ENCODE measurements at regions not wholly inside any gene's neighbourhood (a gene's known extent, or its start where the extent isn't known, plus 50 kb on each side); places are given as distances from the start of the nearest gene placed in this dataset.
A peak's percentile ranks its signal among the peaks of the same experiment; 100 is the strongest.

DNA sequence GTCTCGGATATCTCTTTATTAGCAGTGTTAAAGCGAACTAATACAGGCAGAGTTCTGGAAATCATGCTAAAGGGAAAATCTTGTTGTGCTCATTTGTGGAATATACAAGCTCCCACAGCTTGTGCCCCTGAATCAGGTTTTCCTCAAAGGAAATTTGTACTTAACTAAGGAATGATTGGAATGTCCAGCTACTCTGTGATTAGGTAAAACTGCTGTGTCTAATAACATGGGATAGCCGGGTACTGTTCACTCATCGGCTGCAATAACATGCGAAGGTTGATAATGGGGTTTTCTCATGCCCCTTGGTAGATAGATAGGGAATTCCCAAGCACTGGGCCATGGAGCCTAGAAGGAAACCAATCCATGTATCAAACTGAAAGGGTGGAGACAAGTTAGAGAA lies 306.7 kb downstream of the NR2F1-AS1 start:
- DNase-seq: no peak

DNA sequence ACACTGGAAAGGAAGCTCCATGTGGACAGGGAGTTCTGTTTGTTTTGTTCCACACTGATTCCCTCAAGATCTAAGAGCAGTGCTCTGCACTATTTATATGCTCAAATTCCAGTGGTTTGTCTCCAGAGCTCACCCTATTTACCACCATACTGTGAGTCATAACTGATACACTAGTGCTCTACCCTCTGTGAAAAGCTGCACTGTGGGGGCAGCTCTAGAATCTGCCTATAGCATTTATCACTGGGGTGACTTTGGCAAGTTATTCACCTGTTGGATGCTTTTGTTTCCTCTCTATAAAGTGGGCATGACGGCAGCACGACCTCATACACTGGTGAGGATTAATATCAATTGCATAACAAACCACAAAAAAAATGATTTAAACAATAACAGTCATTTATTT lies 307.8 kb downstream of the NR2F1-AS1 start:
- no peak for DNase-seq

- DNase-seq: no peak
Measured at GRCh38 chr5:93272108-93272507, 308.9 kb downstream of the NR2F1-AS1 start.

DNA sequence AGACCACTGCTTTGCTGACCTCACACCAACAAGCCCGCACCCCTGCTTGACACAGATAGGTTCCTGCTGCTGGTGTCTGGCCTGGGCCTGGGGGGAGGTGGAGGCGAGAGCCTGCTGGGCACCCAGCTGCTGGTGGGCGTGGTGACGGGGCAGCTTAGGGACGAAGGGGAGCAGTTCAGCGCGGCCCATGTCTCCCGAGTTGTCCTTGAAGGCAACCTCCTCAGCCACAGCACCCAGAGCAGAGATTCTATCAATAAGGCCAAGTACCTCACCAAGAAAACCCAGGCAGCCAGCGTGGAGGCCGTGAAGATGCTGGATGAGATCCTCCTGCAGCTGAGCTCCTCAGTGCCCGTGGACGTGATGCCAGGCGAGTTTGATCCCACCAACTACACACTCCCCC lies 313.3 kb downstream of the NR2F1-AS1 start:
- DNase-seq: no peak

- no peak for DNase-seq
Measured at GRCh38 chr5:93267276-93267675, 313.7 kb downstream of the NR2F1-AS1 start.

GRCh38 chr5:93257616-93258015 lies 323.4 kb downstream of the NR2F1-AS1 start:
- DNase-seq: no peak

- DNase-seq: no peak
Measured at GRCh38 chr5:93255796-93256195, 325.2 kb downstream of the NR2F1-AS1 start.

DNA sequence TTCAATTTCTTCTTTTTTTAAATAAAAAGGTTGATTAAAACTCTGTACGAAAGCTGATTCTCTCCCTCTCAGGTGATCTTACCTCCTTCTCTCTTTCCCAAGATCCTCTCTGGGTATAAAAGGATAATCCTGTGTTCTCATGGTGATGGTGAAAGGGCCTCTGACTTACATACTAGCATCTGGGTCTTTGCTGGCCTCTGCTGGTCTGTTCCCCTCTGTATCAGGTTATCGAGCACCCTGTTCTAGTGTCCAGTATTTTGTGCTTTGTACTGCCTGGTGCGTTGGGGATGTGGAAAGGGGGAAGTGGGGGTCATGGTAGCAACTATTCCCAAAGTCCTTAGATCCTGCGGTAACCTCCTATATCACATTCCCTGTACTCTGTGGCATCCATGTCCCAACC lies 328.9 kb downstream of the NR2F1-AS1 start:
- no peak for DNase-seq

DNA sequence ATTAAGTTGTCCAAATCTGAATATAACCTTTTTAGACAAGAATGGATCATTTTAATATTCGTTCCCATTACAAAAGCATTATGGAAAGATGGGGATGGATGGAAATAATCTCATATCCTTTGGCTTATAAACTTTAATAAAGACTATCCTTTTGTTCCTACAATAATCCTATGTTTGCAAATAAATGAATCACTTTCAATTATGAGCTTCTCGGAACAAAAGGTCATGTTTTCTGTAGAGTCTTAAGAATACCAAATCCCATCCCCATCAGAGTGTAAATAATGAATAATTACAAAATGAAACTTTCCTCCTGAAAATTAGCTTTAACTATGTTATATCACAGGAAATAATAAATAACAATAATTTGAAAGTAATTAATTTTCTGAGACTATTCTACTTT lies 329.7 kb downstream of the NR2F1-AS1 start:
- DNase-seq: no peak

GRCh38 chr5:93250424-93250823 lies 330.6 kb downstream of the NR2F1-AS1 start:
- DNase-seq: no peak

GRCh38 chr5:93249651-93250289 lies 331.2 kb downstream of the NR2F1-AS1 start:
- DNase-seq: peak in 5 of 14 donors; percentile 3 to 27 (median 13)

DNA sequence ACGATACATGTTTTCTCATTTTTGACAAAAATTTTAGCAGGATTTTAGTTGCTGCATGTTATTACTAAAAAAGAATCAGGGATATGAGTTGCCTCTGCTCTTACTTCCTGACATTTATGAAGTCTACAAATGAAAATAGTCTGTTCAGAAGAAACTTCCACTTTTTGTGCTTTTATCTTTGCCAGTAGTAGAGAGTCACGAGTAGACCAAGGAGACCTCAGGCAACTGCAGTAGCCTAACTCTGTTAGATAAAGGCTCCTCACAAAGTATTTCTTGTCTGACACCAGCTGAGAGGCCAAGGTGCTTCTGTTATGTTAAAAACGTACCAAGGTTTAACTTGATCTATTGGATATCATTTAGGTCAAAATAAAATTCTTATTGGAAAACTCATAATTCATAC lies 333.9 kb downstream of the NR2F1-AS1 start:
- no peak for DNase-seq

DNA sequence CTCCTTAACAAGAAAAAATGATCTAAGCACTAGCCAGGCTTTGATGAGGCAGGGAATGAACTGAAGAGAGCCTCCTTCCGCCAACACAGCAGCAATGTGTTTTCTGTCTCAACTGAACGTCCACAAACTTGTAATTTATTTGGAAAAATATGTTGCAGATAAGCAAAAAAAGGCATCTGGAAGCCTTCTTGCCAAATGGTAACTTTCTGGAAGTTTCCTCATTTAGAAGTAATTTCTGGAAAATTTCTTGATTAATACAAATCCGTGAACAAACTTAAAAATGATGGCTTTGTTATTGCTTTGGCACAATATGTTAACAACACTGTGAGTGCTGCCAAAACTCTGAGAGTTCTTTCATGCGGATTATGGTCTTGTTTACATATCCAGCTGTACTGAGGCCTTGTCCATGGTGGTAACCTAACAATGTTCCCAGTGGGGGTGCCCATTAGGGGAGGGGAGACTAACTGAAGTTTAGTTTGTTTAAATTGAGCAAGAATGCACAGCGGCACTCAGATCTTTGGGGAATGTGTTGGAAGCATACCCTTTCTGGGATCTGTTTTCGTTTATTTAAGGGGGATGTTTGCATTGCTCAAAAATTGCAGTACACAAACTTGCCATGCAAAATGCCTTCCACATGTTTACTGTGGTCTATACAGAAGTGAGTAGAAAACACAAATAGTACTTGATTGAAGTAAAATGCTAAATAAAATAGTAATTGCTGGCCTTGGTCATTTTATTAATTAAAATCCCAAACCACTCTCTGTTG lies 334.7 kb downstream of the NR2F1-AS1 start:
- peak in 3 of 14 donors; percentile 6 to 14 (median 12) for DNase-seq

DNA sequence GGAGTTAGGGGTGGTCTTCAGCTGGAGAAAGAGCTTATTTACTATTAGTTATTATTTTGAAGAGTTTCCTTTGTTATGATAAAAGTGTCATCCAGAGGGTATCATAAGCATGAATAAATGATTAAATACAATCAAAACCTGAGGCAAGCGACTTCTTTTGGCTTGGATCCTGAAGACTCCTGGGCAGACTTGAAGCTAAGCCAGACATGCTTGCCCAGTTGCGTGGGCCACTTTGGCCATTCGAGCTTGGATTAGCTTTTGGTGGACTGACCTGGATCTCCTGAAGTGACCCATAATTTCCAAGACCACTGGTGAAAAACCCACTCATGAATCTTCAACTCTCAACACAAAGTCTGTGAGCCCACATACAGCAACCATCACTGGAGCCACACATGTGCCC lies 335.8 kb downstream of the NR2F1-AS1 start:
- no peak for DNase-seq

- DNase-seq: no peak
Measured at GRCh38 chr5:93243481-93243880, 337.5 kb downstream of the NR2F1-AS1 start.

DNA sequence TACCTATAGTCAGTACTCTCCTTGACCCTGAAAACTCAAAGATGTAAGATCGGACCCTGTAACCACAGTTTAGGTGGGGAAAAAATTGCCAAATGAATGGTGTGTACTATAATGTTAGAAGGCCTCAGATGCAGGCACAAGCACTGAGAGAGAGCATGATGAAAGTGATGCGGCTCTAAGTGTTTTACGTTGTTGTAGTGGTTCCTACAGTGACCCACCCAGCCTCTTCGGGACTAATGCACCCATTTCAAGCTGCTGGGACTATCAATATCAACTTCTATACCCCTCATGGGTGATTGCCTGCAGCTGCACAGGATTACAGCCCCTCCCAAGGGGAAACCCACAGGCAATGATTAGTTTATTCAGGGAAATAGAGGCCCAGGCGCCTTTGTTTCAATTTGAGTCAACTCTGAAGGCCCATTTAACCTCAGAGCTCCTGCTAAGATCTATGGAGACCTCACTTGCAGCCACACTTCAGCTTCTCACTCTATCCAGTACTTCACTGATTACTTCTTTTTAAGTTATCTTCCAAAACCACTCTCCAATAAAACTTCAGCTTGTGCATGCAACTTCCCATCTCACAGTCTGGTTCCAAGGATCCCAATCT lies 340.7 kb downstream of the NR2F1-AS1 start:
- DNase-seq: no peak

- DNase-seq: no peak
Measured at GRCh38 chr5:93236807-93237421, 344.1 kb downstream of the NR2F1-AS1 start.

- DNase-seq: no peak
Measured at GRCh38 chr5:93235761-93236160, 345.3 kb downstream of the NR2F1-AS1 start.

GRCh38 chr5:93226202-93226735 lies 354.8 kb downstream of the NR2F1-AS1 start:
- no peak for DNase-seq

GRCh38 chr5:93225748-93226147 lies 355.3 kb downstream of the NR2F1-AS1 start:
- DNase-seq: peak in 5 of 14 donors; percentile 1 to 20 (median 3)

DNA sequence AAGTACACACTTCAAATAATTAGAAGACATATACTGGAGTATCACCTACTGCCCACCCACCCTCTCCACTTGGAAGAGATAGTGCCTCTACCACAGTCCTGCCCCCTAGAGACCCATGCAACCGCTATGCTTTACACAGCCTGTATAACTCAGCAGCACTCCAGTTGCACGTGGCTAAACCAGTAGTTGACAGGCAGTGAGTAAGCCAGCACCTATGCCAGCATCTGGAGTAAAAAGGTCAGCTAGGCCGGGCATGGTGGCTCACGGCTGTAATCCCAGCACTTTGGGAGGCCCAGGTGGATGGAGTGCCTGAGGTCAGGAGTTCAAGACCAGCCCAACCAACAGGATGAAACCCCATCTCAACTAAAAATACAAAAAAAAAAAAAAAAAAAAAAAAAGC lies 356.4 kb downstream of the NR2F1-AS1 start:
- no peak for DNase-seq

DNA sequence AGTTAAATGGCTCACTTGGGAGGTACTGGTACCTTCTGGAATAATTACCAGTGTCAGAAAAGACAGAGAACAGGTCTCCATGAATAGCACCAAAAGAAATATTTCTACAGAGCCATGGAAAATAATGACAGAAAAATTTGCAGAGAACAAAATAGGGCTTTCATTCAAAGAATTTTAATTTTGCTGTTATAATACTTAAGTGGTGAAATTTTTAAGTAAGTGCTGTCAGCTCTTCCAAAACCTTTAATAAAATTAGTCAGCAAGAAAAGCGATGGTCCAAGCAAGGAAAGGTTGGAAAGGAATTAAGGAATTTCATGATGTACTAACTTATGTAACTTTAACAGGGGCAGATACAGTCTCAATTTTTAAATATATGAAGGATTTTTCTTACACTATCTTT lies 359.2 kb downstream of the NR2F1-AS1 start:
- DNase-seq: no peak

DNA sequence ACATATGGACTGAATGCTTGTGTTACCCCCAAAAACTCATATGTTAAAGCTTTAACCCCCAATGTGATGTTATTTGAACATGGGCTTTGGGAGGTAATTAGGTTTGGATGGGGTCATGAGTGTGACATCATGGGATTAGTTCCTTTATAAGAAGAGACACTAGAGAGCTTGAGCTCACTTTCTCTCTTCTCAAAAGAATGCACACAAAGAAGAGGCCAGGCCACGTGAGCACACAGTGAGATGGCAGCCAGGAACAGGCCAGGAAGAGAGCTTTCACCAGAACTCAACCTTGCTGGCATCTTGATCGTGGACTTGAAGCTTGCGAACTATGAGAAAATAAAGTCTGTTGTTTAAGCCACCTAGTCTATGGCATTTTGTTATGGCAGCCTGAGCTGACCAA lies 360.6 kb downstream of the NR2F1-AS1 start:
- no peak for DNase-seq

Data from C1 segment of cervical spinal cord (tissue), 14 donors.